ENCODE measurements at regions not wholly inside any gene's neighbourhood (a gene's known extent, or its start where the extent isn't known, plus 50 kb on each side); places are given as distances from the start of the nearest gene placed in this dataset.

DNA sequence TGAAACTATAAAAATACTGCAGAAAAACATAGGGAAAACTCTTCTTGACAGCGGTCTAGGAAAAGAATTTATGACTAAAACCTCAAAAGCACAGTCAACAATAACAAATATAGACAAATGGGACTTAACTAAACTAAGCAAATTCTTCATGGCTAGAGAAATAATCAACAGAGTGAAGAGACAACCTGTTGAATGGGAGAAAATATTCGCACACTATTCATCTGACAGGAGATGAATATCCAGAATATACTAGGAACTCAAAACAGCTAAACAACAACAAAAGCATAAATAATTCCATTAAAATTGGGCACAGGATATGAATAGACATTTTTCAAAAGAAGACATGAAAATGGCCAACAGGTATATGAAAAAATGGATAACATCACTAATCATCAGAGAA, 303.6 kb upstream of the PRR20A start:
- Histone ChIP-seq H3K4me3 (ENCODE audit: control extremely low read depth in 1 of 5, extremely low read depth in 1 of 5, insufficient read depth in 1 of 5, low read depth in 2 of 5, low read length in 4 of 5) (no peak overlapping the region), H3K9me3 (ENCODE audit: control extremely low read depth in 1 of 3, control insufficient read depth in 2 of 3, insufficient read depth in 1 of 3, low read length in 2 of 3) (peaks cover 0 to 7% (median 2%) of the 10 kb centered on the region in 3 donors), H3K4me2 (replicated peaks; ENCODE audit: low read depth, low read length, poor library complexity, severe bottlenecking) (no peak overlapping the region), H4K20me1 (ENCODE audit: control insufficient read depth, insufficient read depth, low read length, poor library complexity, severe bottlenecking) (no peaks in the 10 kb centered on the region), H3K4me1 (ENCODE audit: control insufficient read depth in 2 of 2, insufficient read depth in 2 of 2, low read length in 2 of 2) (no peaks in the 10 kb centered on the region), H3K27ac (ENCODE audit: low read length in 2 of 2) (no peak overlapping the region), H2AFZ (ENCODE audit: insufficient read depth, low read depth, low read length, poor library complexity, severe bottlenecking) (no peak overlapping the region), H3K36me3 (replicated peaks in 1 of 2; ENCODE audit: control extremely low read depth in 1 of 2, control insufficient read depth in 1 of 2, extremely low read depth in 1 of 2, insufficient read depth in 2 of 2, low read length in 1 of 2) (no peaks in the 10 kb centered on the region), H3K27me3 (replicated peaks in 1 of 4; ENCODE audit: control extremely low read depth in 1 of 4, control insufficient read depth in 3 of 4, insufficient read depth in 4 of 4, low read length in 3 of 4) (no peaks in the 10 kb centered on the region), H3K9ac (ENCODE audit: low read length) (no peak overlapping the region), H3K79me2 (ENCODE audit: control insufficient read depth, insufficient read depth, low read length) (no peaks in the 10 kb centered on the region)
- ChIA-PET CTCF (no interaction called here), POLR2A (no interaction called here)
- no peaks in the 10 kb centered on the region for H3K27me3 Mint-ChIP-seq
- no peak overlapping the region for H3K4me3 Mint-ChIP-seq
- intact Hi-C loops (cut with micrococcal nuclease) = no loop called here
- TF ChIP-seq EZH2 (IDR thresholded peaks at IDR 0.05; ENCODE audit: borderline replicate concordance, insufficient read depth, low read depth, low read length, poor library complexity, severe bottlenecking) = no peak
- TF ChIP-seq, protein P1, sequence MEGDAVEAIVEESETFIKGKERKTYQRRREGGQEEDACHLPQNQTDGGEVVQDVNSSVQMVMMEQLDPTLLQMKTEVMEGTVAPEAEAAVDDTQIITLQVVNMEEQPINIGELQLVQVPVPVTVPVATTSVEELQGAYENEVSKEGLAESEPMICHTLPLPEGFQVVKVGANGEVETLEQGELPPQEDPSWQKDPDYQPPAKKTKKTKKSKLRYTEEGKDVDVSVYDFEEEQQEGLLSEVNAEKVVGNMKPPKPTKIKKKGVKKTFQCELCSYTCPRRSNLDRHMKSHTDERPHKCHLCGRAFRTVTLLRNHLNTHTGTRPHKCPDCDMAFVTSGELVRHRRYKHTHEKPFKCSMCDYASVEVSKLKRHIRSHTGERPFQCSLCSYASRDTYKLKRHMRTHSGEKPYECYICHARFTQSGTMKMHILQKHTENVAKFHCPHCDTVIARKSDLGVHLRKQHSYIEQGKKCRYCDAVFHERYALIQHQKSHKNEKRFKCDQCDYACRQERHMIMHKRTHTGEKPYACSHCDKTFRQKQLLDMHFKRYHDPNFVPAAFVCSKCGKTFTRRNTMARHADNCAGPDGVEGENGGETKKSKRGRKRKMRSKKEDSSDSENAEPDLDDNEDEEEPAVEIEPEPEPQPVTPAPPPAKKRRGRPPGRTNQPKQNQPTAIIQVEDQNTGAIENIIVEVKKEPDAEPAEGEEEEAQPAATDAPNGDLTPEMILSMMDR (IDR thresholded peaks at IDR 0.05) = no peak
- no CpG with 5 or more reads among the region's 2 CpGs for WGBS (ENCODE audit: insufficient coverage)
- DNase-seq = no peak
- ATAC-seq (ENCODE audit: low read depth) = no peak
- no peaks in the 10 kb centered on the region for H3K4me1 Mint-ChIP-seq
- H3K27ac Mint-ChIP-seq = no peak overlapping the region
- peaks cover 16% of the 10 kb centered on the region for H3K9me3 Mint-ChIP-seq (ENCODE audit: insufficient read depth)

DNA sequence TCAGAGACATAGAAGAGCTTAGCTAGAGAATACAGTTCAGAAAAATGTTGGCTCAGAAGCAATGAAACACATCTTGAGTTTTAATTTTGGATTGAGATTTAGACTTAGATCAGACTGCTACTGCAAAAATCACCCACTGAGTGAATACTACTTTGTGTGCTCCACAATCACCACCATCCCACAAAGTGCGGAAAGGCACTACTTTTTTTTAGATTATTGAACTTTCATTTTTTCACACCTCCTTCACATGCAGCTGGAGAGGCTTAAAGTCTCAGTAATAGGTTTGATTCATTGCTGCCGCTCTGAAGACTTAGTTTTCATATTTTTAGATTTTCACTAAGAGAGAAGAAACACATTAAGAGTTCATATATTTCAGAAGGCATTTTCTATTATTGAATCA, 289.9 kb upstream of the PRR20A start:
- H3K27me3 Mint-ChIP-seq = no peaks in the 10 kb centered on the region
- ChIA-PET POLR2A (no interaction called here), CTCF (no interaction called here)
- Histone ChIP-seq H3K27me3 (replicated peaks in 1 of 4; ENCODE audit: control extremely low read depth in 1 of 4, control insufficient read depth in 3 of 4, insufficient read depth in 4 of 4, low read length in 3 of 4) (no peaks in the 10 kb centered on the region), H3K4me2 (replicated peaks; ENCODE audit: low read depth, low read length, poor library complexity, severe bottlenecking) (no peak overlapping the region), H4K20me1 (ENCODE audit: control insufficient read depth, insufficient read depth, low read length, poor library complexity, severe bottlenecking) (no peaks in the 10 kb centered on the region), H3K4me1 (ENCODE audit: control insufficient read depth in 2 of 2, insufficient read depth in 2 of 2, low read length in 2 of 2) (no peaks in the 10 kb centered on the region), H3K79me2 (ENCODE audit: control insufficient read depth, insufficient read depth, low read length) (no peaks in the 10 kb centered on the region), H2AFZ (ENCODE audit: insufficient read depth, low read depth, low read length, poor library complexity, severe bottlenecking) (no peak overlapping the region), H3K27ac (ENCODE audit: low read length in 2 of 2) (no peak overlapping the region), H3K36me3 (replicated peaks in 1 of 2; ENCODE audit: control extremely low read depth in 1 of 2, control insufficient read depth in 1 of 2, extremely low read depth in 1 of 2, insufficient read depth in 2 of 2, low read length in 1 of 2) (no peaks in the 10 kb centered on the region), H3K9me3 (ENCODE audit: control extremely low read depth in 1 of 3, control insufficient read depth in 2 of 3, insufficient read depth in 1 of 3, low read length in 2 of 3) (no peaks in the 10 kb centered on the region), H3K4me3 (ENCODE audit: control extremely low read depth in 1 of 5, extremely low read depth in 1 of 5, insufficient read depth in 1 of 5, low read depth in 2 of 5, low read length in 4 of 5) (no peak overlapping the region), H3K9ac (ENCODE audit: low read length) (no peak overlapping the region)
- ATAC-seq (ENCODE audit: low read depth) = no peak
- intact Hi-C loops (cut with micrococcal nuclease) = no loop called here
- no peaks in the 10 kb centered on the region for H3K9me3 Mint-ChIP-seq (ENCODE audit: insufficient read depth)
- no peak overlapping the region for H3K4me3 Mint-ChIP-seq
- TF ChIP-seq, protein P1 (IDR thresholded peaks at IDR 0.05) = no peak
- TF ChIP-seq EZH2 (IDR thresholded peaks at IDR 0.05; ENCODE audit: borderline replicate concordance, insufficient read depth, low read depth, low read length, poor library complexity, severe bottlenecking) = no peak
- 100% methylated on average over 1 of the region's 2 CpGs for WGBS (ENCODE audit: insufficient coverage)
- H3K4me1 Mint-ChIP-seq = no peaks in the 10 kb centered on the region
- DNase-seq = no peak
- no peak overlapping the region for H3K27ac Mint-ChIP-seq

All from B cell (primary cell).